ENCODE measurements at regions not wholly inside any gene's neighbourhood (a gene's known extent, or its start where the extent isn't known, plus 50 kb on each side); places are given as distances from the start of the nearest gene placed in this dataset.

GRCh38 chr17:15177343-15177742 lies 87.8 kb downstream of the PMP22 start:
- Mint-ChIP-seq H3K27ac (no peak overlapping the region), H3K27me3 (peaks cover 9% of the 10 kb centered on the region), H3K4me1 (ENCODE audit: low read depth) (no peaks in the 10 kb centered on the region), H3K36me3 (ENCODE audit: low read depth) (no peaks in the 10 kb centered on the region), H3K4me3 (no peak overlapping the region), H3K9me3 (no peaks in the 10 kb centered on the region)

GRCh38 chr17:15175356-15175755 lies 89.8 kb downstream of the PMP22 start:
- Mint-ChIP-seq H3K9me3 (no peaks in the 10 kb centered on the region), H3K27ac (no peak overlapping the region), H3K4me1 (ENCODE audit: low read depth) (no peaks in the 10 kb centered on the region), H3K27me3 (peaks cover 12% of the 10 kb centered on the region), H3K4me3 (no peak overlapping the region), H3K36me3 (ENCODE audit: low read depth) (no peaks in the 10 kb centered on the region)

DNA sequence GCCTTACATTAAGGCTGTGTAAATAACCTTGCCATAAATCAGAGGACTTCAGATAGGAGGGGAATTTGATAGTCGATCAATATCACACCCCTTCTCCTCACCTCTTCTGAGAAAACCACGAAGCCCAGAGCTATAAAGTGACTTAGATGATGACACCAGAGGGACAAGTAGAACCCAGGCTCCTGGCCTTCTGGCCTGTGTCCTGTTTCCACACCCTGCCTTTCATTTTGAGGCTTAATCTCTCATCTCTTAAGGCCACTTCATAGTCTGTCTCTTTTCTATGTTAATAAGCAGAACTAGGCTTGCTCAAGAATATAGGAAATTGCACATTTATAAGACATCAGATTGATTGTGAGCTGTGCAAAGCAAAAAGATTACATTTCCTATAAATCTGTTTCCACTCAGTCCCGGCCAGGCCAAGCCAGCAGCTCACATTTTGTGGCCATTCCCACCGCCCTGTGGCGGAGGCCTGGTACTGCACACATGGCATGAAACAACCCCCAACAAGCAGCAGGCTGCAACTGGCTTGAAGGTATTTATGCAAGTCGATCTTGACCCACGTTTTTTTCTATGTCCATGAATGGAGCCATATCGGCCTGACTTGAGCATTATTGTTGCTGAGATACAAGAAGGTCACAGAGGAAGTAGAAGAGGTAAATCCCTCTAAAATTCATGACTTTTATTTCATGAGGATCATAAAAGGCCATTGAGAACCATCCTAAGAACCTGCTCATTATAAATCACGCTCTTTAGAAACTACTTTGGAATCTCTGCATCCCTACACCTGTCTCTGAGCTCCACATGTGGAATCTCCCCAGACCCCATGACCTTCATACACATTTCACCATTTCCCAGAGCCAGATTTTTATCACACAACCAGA lies 93.7 kb downstream of the PMP22 start:
- Mint-ChIP-seq H3K27ac (no peak overlapping the region), H3K4me3 (no peak overlapping the region), H3K36me3 (ENCODE audit: low read depth) (no peaks in the 10 kb centered on the region), H3K27me3 (peaks cover 6% of the 10 kb centered on the region), H3K4me1 (ENCODE audit: low read depth) (no peaks in the 10 kb centered on the region), H3K9me3 (no peaks in the 10 kb centered on the region)

- H3K9me3 Mint-ChIP-seq: no peaks in the 10 kb centered on the region
- H3K27me3 Mint-ChIP-seq: peaks cover 3% of the 10 kb centered on the region
- no peaks in the 10 kb centered on the region for H3K36me3 Mint-ChIP-seq (ENCODE audit: low read depth)
- H3K4me1 Mint-ChIP-seq (ENCODE audit: low read depth): no peaks in the 10 kb centered on the region
- H3K4me3 Mint-ChIP-seq: no peak overlapping the region
- no peak overlapping the region for H3K27ac Mint-ChIP-seq
Observed at GRCh38 chr17:15169676-15170075, 95.5 kb downstream of the PMP22 start.

GRCh38 chr17:15168379-15168778 lies 96.7 kb downstream of the PMP22 start:
- Mint-ChIP-seq H3K27ac (no peak overlapping the region), H3K36me3 (ENCODE audit: low read depth) (no peaks in the 10 kb centered on the region), H3K27me3 (peaks cover 4% of the 10 kb centered on the region), H3K4me3 (no peak overlapping the region), H3K9me3 (no peaks in the 10 kb centered on the region), H3K4me1 (ENCODE audit: low read depth) (no peaks in the 10 kb centered on the region)

GRCh38 chr17:15161395-15161794 lies 103.7 kb downstream of the PMP22 start:
- no peaks in the 10 kb centered on the region for H3K4me1 Mint-ChIP-seq (ENCODE audit: low read depth)
- peaks cover 24% of the 10 kb centered on the region for H3K27me3 Mint-ChIP-seq
- H3K27ac Mint-ChIP-seq: no peak overlapping the region
- H3K4me3 Mint-ChIP-seq: no peak overlapping the region
- no peaks in the 10 kb centered on the region for H3K9me3 Mint-ChIP-seq
- H3K36me3 Mint-ChIP-seq (ENCODE audit: low read depth): no peaks in the 10 kb centered on the region

GRCh38 chr17:15157051-15157450 lies 108.1 kb downstream of the PMP22 start:
- peaks cover 37% of the 10 kb centered on the region for H3K27me3 Mint-ChIP-seq
- no peaks in the 10 kb centered on the region for H3K36me3 Mint-ChIP-seq (ENCODE audit: low read depth)
- H3K4me3 Mint-ChIP-seq: no peak overlapping the region
- no peak overlapping the region for H3K27ac Mint-ChIP-seq
- H3K4me1 Mint-ChIP-seq (ENCODE audit: low read depth): no peaks in the 10 kb centered on the region
- H3K9me3 Mint-ChIP-seq: no peaks in the 10 kb centered on the region

- H3K9me3 Mint-ChIP-seq: no peaks in the 10 kb centered on the region
- H3K4me1 Mint-ChIP-seq (ENCODE audit: low read depth): no peaks in the 10 kb centered on the region
- H3K27ac Mint-ChIP-seq: no peak overlapping the region
- no peak overlapping the region for H3K4me3 Mint-ChIP-seq
- H3K27me3 Mint-ChIP-seq: peaks cover 35% of the 10 kb centered on the region
- H3K36me3 Mint-ChIP-seq (ENCODE audit: low read depth): no peaks in the 10 kb centered on the region
Observed at GRCh38 chr17:15154618-15155017, 110.5 kb downstream of the PMP22 start.

DNA sequence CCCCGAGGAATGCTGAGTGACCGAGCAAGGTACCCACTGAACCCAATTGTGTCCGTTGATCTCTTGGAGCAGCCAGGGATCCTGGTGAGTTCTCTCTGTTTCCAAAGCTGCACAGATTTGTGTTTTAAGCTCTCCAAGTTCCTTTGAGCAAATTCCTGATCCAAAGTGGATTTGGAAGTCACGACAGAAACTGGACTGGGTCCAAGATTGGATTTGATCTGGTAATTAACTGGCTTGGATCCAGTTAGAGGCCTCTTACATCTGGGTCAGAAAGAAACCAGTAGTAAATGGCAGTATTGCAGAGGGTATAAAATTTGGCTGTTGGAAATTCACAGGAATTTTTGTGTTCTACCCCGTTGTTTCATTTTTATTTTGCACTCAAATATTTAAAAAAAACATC lies 119.5 kb downstream of the PMP22 start:
- Mint-ChIP-seq H3K36me3 (ENCODE audit: low read depth) (no peaks in the 10 kb centered on the region), H3K4me3 (no peak overlapping the region), H3K4me1 (ENCODE audit: low read depth) (no peaks in the 10 kb centered on the region), H3K9me3 (peaks cover 9% of the 10 kb centered on the region), H3K27ac (no peak overlapping the region), H3K27me3 (peaks cover 9% of the 10 kb centered on the region)

DNA sequence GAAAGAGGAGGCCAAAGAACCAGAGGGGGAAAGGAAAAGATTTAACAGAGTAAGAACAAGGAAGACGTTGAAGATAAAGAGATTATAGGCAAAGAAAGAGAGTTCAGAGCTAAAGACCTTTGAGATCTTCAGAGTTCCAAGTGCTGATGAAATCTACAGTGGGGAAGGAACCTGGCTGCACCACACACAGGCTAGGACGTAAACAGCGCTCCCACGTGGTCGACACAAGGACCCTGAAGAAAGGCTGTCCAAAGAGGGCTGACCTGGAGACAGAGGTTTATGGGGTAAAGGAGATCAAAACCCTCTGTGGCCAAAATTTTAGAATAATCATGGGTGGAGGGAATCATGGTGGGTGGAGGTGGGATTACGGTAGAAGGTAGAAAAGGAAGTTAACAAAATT lies 121.6 kb downstream of the PMP22 start:
- Mint-ChIP-seq H3K4me1 (ENCODE audit: low read depth) (no peaks in the 10 kb centered on the region), H3K36me3 (ENCODE audit: low read depth) (no peaks in the 10 kb centered on the region), H3K4me3 (no peak overlapping the region)

DNA sequence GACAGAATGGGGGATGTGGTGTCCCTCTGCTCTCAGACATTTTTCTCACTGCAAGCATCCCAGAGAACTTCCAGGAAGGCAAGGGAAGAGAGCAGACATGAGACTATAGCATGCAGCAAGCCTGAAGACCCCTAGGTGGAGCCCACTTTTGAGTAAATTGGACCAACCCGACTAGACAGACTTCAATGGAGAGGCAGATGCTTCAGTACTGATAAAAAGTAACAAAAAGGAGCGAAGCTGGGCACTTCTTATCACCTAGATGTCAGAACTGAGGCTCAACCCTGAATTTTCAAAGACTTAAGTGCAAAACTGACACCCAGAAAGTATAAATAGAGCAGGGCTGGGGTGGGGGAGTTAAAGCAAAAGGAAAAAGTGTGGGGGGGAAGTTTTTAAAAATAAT lies 130.8 kb downstream of the PMP22 start:
- Mint-ChIP-seq H3K4me3 (no peak overlapping the region), H3K27me3 (peaks cover 4% of the 10 kb centered on the region), H3K27ac (no peak overlapping the region), H3K36me3 (ENCODE audit: low read depth) (no peaks in the 10 kb centered on the region), H3K4me1 (ENCODE audit: low read depth) (no peaks in the 10 kb centered on the region), H3K9me3 (no peaks in the 10 kb centered on the region)

More for the DNA sequence above, 121.6 kb downstream of the PMP22 start:
- Mint-ChIP-seq H3K27me3 (peaks cover 13% of the 10 kb centered on the region), H3K27ac (no peak overlapping the region), H3K9me3 (peaks cover 9% of the 10 kb centered on the region)

GRCh38 chr17:15133826-15134225 lies 131.3 kb downstream of the PMP22 start:
- Mint-ChIP-seq H3K36me3 (ENCODE audit: low read depth) (no peaks in the 10 kb centered on the region), H3K4me3 (no peak overlapping the region), H3K9me3 (no peaks in the 10 kb centered on the region), H3K27me3 (peaks cover 9% of the 10 kb centered on the region), H3K4me1 (ENCODE audit: low read depth) (no peaks in the 10 kb centered on the region), H3K27ac (no peak overlapping the region)

DNA sequence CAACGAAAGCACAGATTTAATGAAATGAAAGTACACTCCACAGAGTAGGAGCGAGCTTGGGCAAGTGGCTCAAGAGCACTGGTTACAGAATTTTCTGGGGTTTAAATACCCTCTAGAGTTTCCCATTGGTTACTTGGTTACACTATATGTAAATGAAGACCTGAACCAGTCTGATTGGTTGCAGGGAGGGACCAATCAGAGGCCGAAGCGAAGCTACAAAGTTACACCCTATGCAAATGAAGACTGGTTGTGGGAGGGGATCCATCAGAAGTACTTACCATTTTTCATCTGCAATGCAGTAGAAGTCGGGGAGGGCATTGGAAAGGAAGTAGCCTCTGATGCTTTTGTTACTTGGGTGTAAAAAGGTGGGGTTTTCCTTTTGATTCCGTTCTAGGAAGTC lies 132.0 kb downstream of the PMP22 start:
- Mint-ChIP-seq H3K9me3 (no peaks in the 10 kb centered on the region), H3K36me3 (ENCODE audit: low read depth) (no peaks in the 10 kb centered on the region), H3K27ac (no peak overlapping the region), H3K27me3 (peaks cover 10% of the 10 kb centered on the region), H3K4me3 (no peak overlapping the region), H3K4me1 (ENCODE audit: low read depth) (no peaks in the 10 kb centered on the region)

DNA sequence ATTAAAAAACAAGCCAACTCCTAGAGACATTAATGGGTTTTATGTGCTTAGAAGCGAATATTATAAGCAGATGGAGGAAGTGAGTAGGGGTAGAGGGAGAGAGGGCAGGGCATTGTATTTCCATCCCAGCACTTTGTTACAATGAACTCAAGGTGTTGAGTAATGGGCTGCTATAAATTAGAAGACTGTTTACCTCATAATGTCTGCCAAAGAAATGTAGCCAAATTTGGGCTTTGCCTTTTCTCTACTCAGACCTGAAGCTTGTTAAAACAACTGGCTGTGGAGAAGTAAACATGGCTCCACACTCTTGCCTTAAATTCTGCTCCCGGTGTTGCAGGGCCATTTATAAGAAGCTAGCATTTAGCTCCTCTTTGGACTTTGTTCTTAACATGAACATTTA lies 134.7 kb downstream of the PMP22 start:
- H3K27me3 Mint-ChIP-seq: peaks cover 11% of the 10 kb centered on the region

GRCh38 chr17:15129986-15130385 lies 135.1 kb downstream of the PMP22 start:
- no peak overlapping the region for H3K4me3 Mint-ChIP-seq
- H3K27ac Mint-ChIP-seq: no peak overlapping the region
- peaks cover 11% of the 10 kb centered on the region for H3K27me3 Mint-ChIP-seq
- H3K36me3 Mint-ChIP-seq (ENCODE audit: low read depth): no peaks in the 10 kb centered on the region
- no peaks in the 10 kb centered on the region for H3K4me1 Mint-ChIP-seq (ENCODE audit: low read depth)
- H3K9me3 Mint-ChIP-seq: no peaks in the 10 kb centered on the region

More for the DNA sequence above, 134.7 kb downstream of the PMP22 start:
- no peaks in the 10 kb centered on the region for H3K9me3 Mint-ChIP-seq
- H3K4me3 Mint-ChIP-seq: no peak overlapping the region
- no peaks in the 10 kb centered on the region for H3K36me3 Mint-ChIP-seq (ENCODE audit: low read depth)
- no peak overlapping the region for H3K27ac Mint-ChIP-seq
- no peaks in the 10 kb centered on the region for H3K4me1 Mint-ChIP-seq (ENCODE audit: low read depth)

GRCh38 chr17:15124746-15125145 lies 140.4 kb downstream of the PMP22 start:
- Mint-ChIP-seq H3K4me3 (no peak overlapping the region), H3K9me3 (no peaks in the 10 kb centered on the region), H3K36me3 (ENCODE audit: low read depth) (no peaks in the 10 kb centered on the region), H3K27ac (no peak overlapping the region), H3K4me1 (ENCODE audit: low read depth) (no peaks in the 10 kb centered on the region), H3K27me3 (peaks cover 11% of the 10 kb centered on the region)
